Panc1 (cell line): ENCODE measurements at regions not wholly inside any gene's neighbourhood (a gene's known extent, or its start where the extent isn't known, plus 50 kb on each side); places are given as distances from the start of the nearest gene placed in this dataset.

Experiments used
- ATAC-seq: fragments of 200-7000 bp; cut with Tn5 transposase; 2 replicates; pipeline ENCODE4 v1.9.1; 2020; ENCODE audit warnings: mild to moderate bottlenecking, moderate library complexity
- BruUV-seq: library from RNA; stranded (reverse); fragments of 400-500 nt; replicated peaks from 2 replicates; lab custom pipeline; 2021; lab: Mats Ljungman, UMichigan
- CTCF ChIA-PET: fragments of 300-600 bp; sonication (Branson Sonifier 250); formaldehyde crosslinking; loops from one replicate; lab custom pipeline; 2022; ENCODE audit warnings: antibody characterized with exemption; lab: Charles Lee
- POLR2A ChIA-PET: fragments of 300-600 bp; sonication (Branson Sonifier 250); formaldehyde crosslinking; loops from one replicate; lab custom pipeline; 2022; ENCODE audit warnings: antibody characterized with exemption; lab: Charles Lee
- DNase-seq: peaks from one replicate; pipeline ENCODE4 v3.0.0-alpha.2; 2010; ENCODE audit warnings: low read depth, low spot score
- H3K27ac ChIP-seq: 2 replicates; pipeline ENCODE4 v1.5.1; 2011; ENCODE audit warnings: mild to moderate bottlenecking, low read length, inconsistent platforms
- H3K27me3 ChIP-seq: fragments of 200-500 bp; sonication (Bioruptor generic); 2 replicates; pipeline ENCODE4 v1.6.0; 2014; ENCODE audit warnings: low read length, inconsistent platforms; ENCODE audit not compliant: control insufficient read depth, insufficient read depth
- H3K36me3 ChIP-seq: fragments of 200-500 bp; sonication (Bioruptor generic); 2 replicates; pipeline ENCODE4 v1.5.1; 2014; ENCODE audit warnings: inconsistent platforms, mild to moderate bottlenecking, low read length, moderate library complexity; ENCODE audit not compliant: control insufficient read depth, insufficient read depth
- H3K4me1 ChIP-seq: 2 replicates; pipeline ENCODE4 v1.5.1; 2011; ENCODE audit warnings: inconsistent platforms, mild to moderate bottlenecking, low read length, moderate library complexity; ENCODE audit not compliant: control insufficient read depth, insufficient read depth
- H3K4me3 ChIP-seq, 2 experiments: 2 replicates each; pipeline ENCODE4 v1.5.1; 2011 to 2012; ENCODE audit warnings: low read depth in 2 of 2, low read length in 2 of 2, mild to moderate bottlenecking in 2 of 2, inconsistent platforms in 1 of 2, moderate library complexity in 1 of 2
- H3K9me3 ChIP-seq: fragments of 200-500 bp; sonication (Bioruptor generic); 2 replicates; pipeline ENCODE4 v1.5.1; 2014; ENCODE audit warnings: low read depth, mild to moderate bottlenecking, inconsistent platforms, low read length, moderate library complexity; ENCODE audit not compliant: control insufficient read depth, insufficient read depth
- CTCF ChIP-seq: fragments of 450-650 bp; IDR thresholded peaks from 2 replicates; pipeline ENCODE4 v1.5.1; 2017; ENCODE audit warnings: mild to moderate bottlenecking
- POLR2AphosphoS5 ChIP-seq: IDR thresholded peaks from 2 replicates; pipeline ENCODE4 v1.6.1; 2012; ENCODE audit warnings: mild to moderate bottlenecking, low read depth, low read length, moderate library complexity
- REST ChIP-seq, 2 experiments: IDR thresholded peaks; 2 replicates each; pipeline ENCODE4 v1.6.1; 2011 to 2012; ENCODE audit warnings: low read depth in 2 of 2, control low read depth in 1 of 2, low read length in 1 of 2, mild to moderate bottlenecking in 1 of 2, moderate library complexity in 1 of 2; ENCODE audit not compliant: insufficient read depth in 1 of 2
- SIN3A ChIP-seq: IDR thresholded peaks from 2 replicates; pipeline ENCODE4 v1.6.1; 2012; ENCODE audit warnings: low read depth, mild to moderate bottlenecking, low read length, moderate library complexity, borderline replicate concordance; ENCODE audit not compliant: insufficient read depth
- TCF7L2 ChIP-seq: IDR thresholded peaks from 2 replicates; pipeline ENCODE4 v1.6.1; 2011; ENCODE audit warnings: mild to moderate bottlenecking, low read depth, low read length, inconsistent platforms
- in situ Hi-C: cut with HindIII; loops from 2 replicates; pipeline ENCODE4 v1.10.0; 2016; ENCODE audit warnings: low sequenced_read_pairs, low pct_unique_long_range_greater_than_20kb
- intact Hi-C: fragments of 100-400 bp; cut with micrococcal nuclease; formaldehyde crosslinking; loops from one replicate; pipeline ENCODE4 v1.10.0; 2022; ENCODE audit not compliant: unreplicated experiment

GRCh38 chr14:30035361-30035760 lies 107.7 kb upstream of the PRKD1 start:
- ChIA-PET CTCF (no interaction called here), POLR2A (no interaction called here)

GRCh38 chr14:30045720-30046119 lies 118.1 kb upstream of the PRKD1 start:
- BruUV-seq: no TSS peak
- CTCF ChIA-PET: no interaction called here
- Histone ChIP-seq H3K27me3 (no peaks in the 10 kb centered on the region), H3K27ac (no peak overlapping the region), H3K36me3 (no peaks in the 10 kb centered on the region), H3K4me3 (no peak overlapping the region), H3K4me1 (no peaks in the 10 kb centered on the region), H3K9me3 (no peaks in the 10 kb centered on the region)
- intact Hi-C loops (no loop called here), in situ Hi-C loops (no loop called here)
- ATAC-seq (no peak), DNase-seq (no peak)
- POLR2A ChIA-PET: no interaction called here
- no peak for TF ChIP-seq POLR2AphosphoS5
- no peak for TF ChIP-seq TCF7L2
- no peak for TF ChIP-seq SIN3A
- no peak for TF ChIP-seq CTCF
- TF ChIP-seq REST (IDR thresholded peaks at IDR 0.05; ENCODE audit: insufficient read depth in 1 of 2, low read depth in 2 of 2, low read length in 1 of 2): no peak

More at GRCh38 chr14:30035361-30035760, 107.7 kb upstream of the PRKD1 start:
- Histone ChIP-seq H3K4me1 (no peaks in the 10 kb centered on the region), H3K9me3 (no peaks in the 10 kb centered on the region), H3K4me3 (no peak overlapping the region), H3K36me3 (no peaks in the 10 kb centered on the region), H3K27ac (no peak overlapping the region), H3K27me3 (no peaks in the 10 kb centered on the region)
- BruUV-seq: no TSS peak
- in situ Hi-C loops: no loop called here
- no peak for DNase-seq
- no peak for ATAC-seq
- intact Hi-C loops: no loop called here
- TF ChIP-seq TCF7L2 (no peak), CTCF (no peak), SIN3A (no peak), REST (IDR thresholded peaks at IDR 0.05; ENCODE audit: insufficient read depth in 1 of 2, low read depth in 2 of 2, low read length in 1 of 2) (no peak), POLR2AphosphoS5 (no peak)
